ENCODE measurements at regions not wholly inside any gene's neighbourhood (a gene's known extent, or its start where the extent isn't known, plus 50 kb on each side); places are given as distances from the start of the nearest gene placed in this dataset.

DNA sequence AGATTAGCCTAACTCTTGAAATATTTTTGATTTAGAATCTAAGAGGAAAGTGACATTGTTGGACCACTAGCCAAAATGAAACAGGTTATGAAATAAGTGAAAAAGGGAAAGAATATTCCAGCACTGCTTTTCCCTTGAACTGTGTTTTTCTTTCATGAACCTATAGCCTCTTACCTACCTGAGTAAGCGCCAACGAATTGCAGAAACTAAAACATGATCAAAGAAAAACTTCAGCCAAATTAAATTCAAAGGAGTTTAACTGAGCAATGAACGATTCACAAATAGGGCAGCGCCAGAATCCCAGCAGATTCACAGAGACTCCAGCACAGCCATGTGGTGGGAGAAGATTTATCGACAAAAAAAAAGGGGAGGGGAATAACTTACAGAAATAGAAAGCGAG is 518.6 kb downstream of the PIK3C3 start:
- no peak for DNase-seq (ENCODE audit: low read depth, low spot score)
- TF ChIP-seq POLR2AphosphoS5 (IDR thresholded peaks at IDR 0.05; ENCODE audit: borderline replicate concordance, low read depth, low read length) (no peak), FOXP2 (optimal IDR thresholded peaks at IDR 0.05; ENCODE audit: control extremely low read depth, extremely low read length, insufficient read depth) (no peak), EZH2 (IDR thresholded peaks at IDR 0.05) (no peak)
- no peak overlapping the region for H3K9ac ChIP-seq (ENCODE audit: insufficient read length)

DNA sequence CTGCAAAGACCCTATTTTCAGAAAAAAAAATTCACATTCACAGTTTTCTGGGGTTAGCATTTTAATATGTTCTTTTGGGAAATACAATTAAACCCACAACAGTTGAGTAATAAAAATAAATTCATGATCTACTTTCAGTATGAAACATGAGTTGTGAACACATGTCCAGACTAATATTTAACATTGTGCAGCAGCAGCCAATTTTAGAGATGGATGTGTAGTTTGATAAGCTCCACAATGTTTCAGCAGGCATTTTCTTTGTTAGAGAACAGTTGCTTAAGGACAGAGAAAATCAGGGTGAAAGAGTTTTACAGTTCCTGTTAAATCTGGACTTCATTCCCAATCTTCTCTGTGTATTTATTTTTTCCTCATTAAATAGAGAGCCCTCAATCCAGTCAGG is 519.5 kb downstream of the PIK3C3 start:
- Histone ChIP-seq H3K9ac (ENCODE audit: insufficient read length) (no peak overlapping the region), H3K36me3 (ENCODE audit: insufficient read depth, low read length) (no peaks in the 10 kb centered on the region), H3K4me3 (no peak overlapping the region), H3K9me3 (ENCODE audit: low read depth, low read length) (no peaks in the 10 kb centered on the region), H3K27ac (no peak overlapping the region)
- TF ChIP-seq EZH2 (IDR thresholded peaks at IDR 0.05): no peak
- no peak for TF ChIP-seq FOXP2 (optimal IDR thresholded peaks at IDR 0.05; ENCODE audit: control extremely low read depth, extremely low read length, insufficient read depth)
- no peak for TF ChIP-seq POLR2AphosphoS5 (IDR thresholded peaks at IDR 0.05; ENCODE audit: borderline replicate concordance, low read depth, low read length)
- DNase-seq (ENCODE audit: low read depth, low spot score): no peak

More for the DNA sequence above, 518.6 kb downstream of the PIK3C3 start:
- no peaks in the 10 kb centered on the region for H3K9me3 ChIP-seq (ENCODE audit: low read depth, low read length)
- no peaks in the 10 kb centered on the region for H3K36me3 ChIP-seq (ENCODE audit: insufficient read depth, low read length)
- no peak overlapping the region for H3K27ac ChIP-seq
- no peak overlapping the region for H3K4me3 ChIP-seq

DNA sequence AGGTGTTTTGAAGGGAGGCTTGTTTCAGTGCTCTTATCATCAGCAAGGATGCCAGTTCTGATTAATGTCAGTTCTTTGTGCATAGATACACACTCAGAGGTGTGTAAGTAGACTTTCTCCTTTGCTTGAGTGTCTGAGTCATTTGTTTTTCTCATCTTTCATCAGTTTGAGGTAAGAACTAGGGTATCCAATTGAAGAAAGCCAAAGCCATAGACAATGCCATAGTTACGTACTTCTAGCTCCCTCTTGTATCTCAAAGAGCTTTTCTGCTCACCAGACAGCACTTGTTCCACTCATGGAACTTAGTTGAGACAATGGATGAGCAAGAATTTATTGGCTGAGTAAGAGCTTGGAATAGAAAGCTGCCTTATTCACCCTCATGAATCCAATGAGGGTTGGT is 520.1 kb downstream of the PIK3C3 start:
- Histone ChIP-seq H3K9me3 (ENCODE audit: low read depth, low read length) (no peaks in the 10 kb centered on the region), H3K9ac (ENCODE audit: insufficient read length) (no peak overlapping the region), H3K4me3 (no peak overlapping the region), H3K36me3 (ENCODE audit: insufficient read depth, low read length) (no peaks in the 10 kb centered on the region), H3K27ac (no peak overlapping the region)
- no peak for DNase-seq (ENCODE audit: low read depth, low spot score)
- TF ChIP-seq FOXP2 (optimal IDR thresholded peaks at IDR 0.05; ENCODE audit: control extremely low read depth, extremely low read length, insufficient read depth) (no peak), EZH2 (IDR thresholded peaks at IDR 0.05) (no peak), POLR2AphosphoS5 (IDR thresholded peaks at IDR 0.05; ENCODE audit: borderline replicate concordance, low read depth, low read length) (no peak)

DNA sequence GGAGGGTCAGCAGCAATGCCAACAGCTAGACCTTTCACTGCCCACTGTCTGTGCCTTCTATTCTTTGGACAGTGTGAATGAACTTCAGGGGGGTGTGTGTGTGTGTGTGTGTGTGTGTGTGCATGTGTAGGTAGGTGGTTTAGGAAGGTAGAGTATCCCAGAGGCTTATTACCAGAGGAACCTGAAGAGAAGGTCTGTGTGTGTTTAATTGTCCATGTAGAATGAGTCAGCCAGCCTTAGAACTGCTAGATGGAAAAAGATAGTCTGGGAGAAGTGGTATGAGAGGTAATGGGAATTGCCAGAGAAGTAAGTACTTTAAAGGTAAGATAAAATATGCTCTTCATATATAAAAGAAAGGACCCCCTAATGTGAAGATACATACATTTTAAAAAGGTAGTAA is 522.2 kb downstream of the PIK3C3 start:
- Histone ChIP-seq H3K4me3 (no peak overlapping the region), H3K9ac (ENCODE audit: insufficient read length) (no peak overlapping the region), H3K27ac (no peak overlapping the region), H3K36me3 (ENCODE audit: insufficient read depth, low read length) (no peaks in the 10 kb centered on the region), H3K9me3 (ENCODE audit: low read depth, low read length) (no peaks in the 10 kb centered on the region)
- no peak for TF ChIP-seq POLR2AphosphoS5 (IDR thresholded peaks at IDR 0.05; ENCODE audit: borderline replicate concordance, low read depth, low read length)
- no peak for TF ChIP-seq FOXP2 (optimal IDR thresholded peaks at IDR 0.05; ENCODE audit: control extremely low read depth, extremely low read length, insufficient read depth)
- no peak for TF ChIP-seq EZH2 (IDR thresholded peaks at IDR 0.05)
- DNase-seq (ENCODE audit: low read depth, low spot score): no peak

DNA sequence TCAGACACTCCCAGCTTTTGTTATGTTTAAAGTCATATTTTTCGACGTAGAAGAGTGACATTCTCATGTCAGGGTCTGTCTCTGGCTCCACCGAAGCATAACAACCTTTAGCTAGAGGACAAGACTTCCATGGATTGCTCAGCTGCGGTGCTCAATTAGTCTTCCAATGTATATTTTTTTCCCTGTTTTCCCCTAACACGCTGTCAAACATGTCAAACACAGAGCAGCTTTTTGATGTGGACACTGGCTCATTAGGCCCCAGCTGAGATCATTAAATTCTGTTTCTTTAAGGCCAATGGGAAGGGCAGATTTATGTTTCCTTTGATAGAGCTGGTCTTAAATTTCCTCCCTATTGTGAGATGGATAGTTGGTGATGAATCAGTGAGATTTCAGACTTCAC is 525.4 kb downstream of the PIK3C3 start:
- H3K36me3 ChIP-seq (ENCODE audit: insufficient read depth, low read length): no peaks in the 10 kb centered on the region
- H3K9ac ChIP-seq (ENCODE audit: insufficient read length): no peak overlapping the region
- H3K27ac ChIP-seq: no peak overlapping the region
- H3K9me3 ChIP-seq (ENCODE audit: low read depth, low read length): no peaks in the 10 kb centered on the region
- no peak for DNase-seq (ENCODE audit: low read depth, low spot score)
- no peak for TF ChIP-seq FOXP2 (optimal IDR thresholded peaks at IDR 0.05; ENCODE audit: control extremely low read depth, extremely low read length, insufficient read depth)
- no peak for TF ChIP-seq POLR2AphosphoS5 (IDR thresholded peaks at IDR 0.05; ENCODE audit: borderline replicate concordance, low read depth, low read length)
- no peak for TF ChIP-seq EZH2 (IDR thresholded peaks at IDR 0.05)
- H3K4me3 ChIP-seq: no peak overlapping the region

DNA sequence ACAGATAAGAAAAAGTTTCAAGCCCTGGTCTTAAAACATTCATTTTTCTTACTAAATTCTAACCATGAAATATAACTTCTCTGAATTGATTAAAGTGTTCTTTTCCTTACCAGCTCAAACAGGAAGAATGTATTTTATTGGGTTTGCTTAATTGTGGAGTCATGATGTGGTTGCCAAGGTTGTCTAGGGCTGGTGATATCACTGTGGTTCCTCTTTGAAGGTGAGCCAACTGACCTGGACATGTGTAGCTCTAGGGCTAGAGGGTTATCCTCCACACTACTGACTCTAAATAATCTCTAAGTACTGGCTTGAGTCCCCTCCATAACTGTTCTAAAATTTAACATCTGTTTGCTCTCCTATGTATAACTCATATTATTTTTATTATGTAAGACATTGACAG is 529.6 kb downstream of the PIK3C3 start:
- H3K27ac ChIP-seq: no peak overlapping the region
- no peak for DNase-seq (ENCODE audit: low read depth, low spot score)

DNA sequence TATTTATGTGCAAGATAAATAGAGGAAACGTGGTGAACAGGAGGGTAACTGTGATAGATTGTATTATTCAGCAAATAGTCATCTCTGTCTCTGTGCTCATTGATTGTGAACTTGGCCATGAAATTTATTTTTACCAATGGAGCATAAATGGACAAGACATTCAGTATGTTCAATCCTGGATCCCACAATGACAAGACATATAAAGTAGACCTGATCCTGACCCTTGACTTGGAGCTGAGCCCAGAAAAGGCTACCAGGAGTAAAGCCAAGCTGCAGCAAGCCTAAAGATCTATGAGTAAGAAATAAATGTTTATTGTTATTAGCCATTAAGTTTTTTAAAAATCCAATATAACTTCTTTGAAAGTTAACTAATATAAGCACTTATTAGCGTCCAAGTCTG is 531.2 kb downstream of the PIK3C3 start:
- no peak for DNase-seq (ENCODE audit: low read depth, low spot score)
- H3K27ac ChIP-seq: no peak overlapping the region
- H3K9me3 ChIP-seq (ENCODE audit: low read depth, low read length): no peaks in the 10 kb centered on the region
- no peak overlapping the region for H3K9ac ChIP-seq (ENCODE audit: insufficient read length)
- H3K4me3 ChIP-seq: no peak overlapping the region
- H3K36me3 ChIP-seq (ENCODE audit: insufficient read depth, low read length): no peaks in the 10 kb centered on the region
- TF ChIP-seq POLR2AphosphoS5 (IDR thresholded peaks at IDR 0.05; ENCODE audit: borderline replicate concordance, low read depth, low read length): no peak
- no peak for TF ChIP-seq FOXP2 (optimal IDR thresholded peaks at IDR 0.05; ENCODE audit: control extremely low read depth, extremely low read length, insufficient read depth)
- no peak for TF ChIP-seq EZH2 (IDR thresholded peaks at IDR 0.05)

More for the DNA sequence above, 529.6 kb downstream of the PIK3C3 start:
- no peak overlapping the region for H3K9ac ChIP-seq (ENCODE audit: insufficient read length)
- no peak overlapping the region for H3K4me3 ChIP-seq
- TF ChIP-seq POLR2AphosphoS5 (IDR thresholded peaks at IDR 0.05; ENCODE audit: borderline replicate concordance, low read depth, low read length): no peak
- TF ChIP-seq EZH2 (IDR thresholded peaks at IDR 0.05): no peak
- TF ChIP-seq FOXP2 (optimal IDR thresholded peaks at IDR 0.05; ENCODE audit: control extremely low read depth, extremely low read length, insufficient read depth): no peak
- no peaks in the 10 kb centered on the region for H3K36me3 ChIP-seq (ENCODE audit: insufficient read depth, low read length)
- H3K9me3 ChIP-seq (ENCODE audit: low read depth, low read length): no peaks in the 10 kb centered on the region

DNA sequence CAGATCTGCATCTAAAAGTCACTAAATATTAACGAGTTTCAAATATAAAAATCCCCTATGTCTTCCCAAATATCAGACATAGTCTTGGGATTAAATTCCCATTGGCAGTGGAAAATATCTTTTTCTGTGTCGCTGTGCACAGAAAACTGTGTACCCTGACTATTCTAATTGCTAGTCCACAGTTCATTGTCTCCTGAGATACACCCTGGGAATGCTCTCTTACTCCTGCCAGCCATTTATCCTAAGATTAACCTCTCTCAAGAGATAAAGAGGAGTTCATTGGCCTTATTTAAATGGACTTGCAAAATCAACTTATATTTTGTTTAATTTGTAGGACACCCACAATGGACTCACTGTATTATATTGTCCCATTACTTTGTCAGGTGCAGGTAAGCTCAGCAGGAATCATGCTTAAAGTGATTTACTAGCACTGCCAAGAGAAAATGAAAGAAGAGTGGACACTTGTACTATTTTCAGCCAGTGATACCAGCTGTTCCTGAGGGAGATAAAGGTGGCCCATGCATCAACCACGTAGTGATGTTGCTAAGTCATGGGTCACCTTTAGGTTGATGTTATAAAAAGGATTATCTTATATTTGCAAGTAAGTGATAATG is 553.8 kb downstream of the PIK3C3 start:
- no peak for DNase-seq (ENCODE audit: low read depth, low spot score)
- Histone ChIP-seq H3K9me3 (ENCODE audit: low read depth, low read length) (no peaks in the 10 kb centered on the region), H3K4me3 (no peak overlapping the region), H3K9ac (ENCODE audit: insufficient read length) (no peak overlapping the region), H3K27ac (no peak overlapping the region), H3K36me3 (ENCODE audit: insufficient read depth, low read length) (no peaks in the 10 kb centered on the region)
- TF ChIP-seq FOXP2 (optimal IDR thresholded peaks at IDR 0.05; ENCODE audit: control extremely low read depth, extremely low read length, insufficient read depth) (no peak), EZH2 (IDR thresholded peaks at IDR 0.05) (no peak), POLR2AphosphoS5 (IDR thresholded peaks at IDR 0.05; ENCODE audit: borderline replicate concordance, low read depth, low read length) (no peak)

Measured in SK-N-MC (cell line).